IMR-90 (cell line): ENCODE measurements at regions not wholly inside any gene's neighbourhood (a gene's known extent, or its start where the extent isn't known, plus 50 kb on each side); places are given as distances from the start of the nearest gene placed in this dataset.

Source experiments
- CEBPB ChIP-seq: IDR thresholded peaks from 2 replicates; pipeline ENCODE4 v1.6.1; 2012; ENCODE audit warnings: low read depth, low read length, improper control_type of control experiment
- CHD1 ChIP-seq: IDR thresholded peaks from 2 replicates; pipeline ENCODE4 v1.6.1; 2012; ENCODE audit warnings: low read depth, low read length, improper control_type of control experiment
- MAFK ChIP-seq: IDR thresholded peaks from 2 replicates; pipeline ENCODE4 v1.6.1; 2012; ENCODE audit warnings: low read depth, low read length, improper control_type of control experiment
- MAZ ChIP-seq: IDR thresholded peaks from 2 replicates; pipeline ENCODE4 v1.6.1; 2012; ENCODE audit warnings: low read depth, mild to moderate bottlenecking, low read length, improper control_type of control experiment, moderate library complexity, borderline replicate concordance
- POLR2A ChIP-seq: IDR thresholded peaks from 2 replicates; pipeline ENCODE4 v1.6.1; 2012; ENCODE audit warnings: mild to moderate bottlenecking, low read depth, low read length
- RAD21 ChIP-seq: IDR thresholded peaks from 2 replicates; pipeline ENCODE4 v1.6.1; 2012; ENCODE audit warnings: low read length, improper control_type of control experiment
- RCOR1 ChIP-seq: IDR thresholded peaks from 2 replicates; pipeline ENCODE4 v1.6.1; 2012; ENCODE audit warnings: mild to moderate bottlenecking, low read length, improper control_type of control experiment; ENCODE audit not compliant: insufficient replicate concordance
- RFX5 ChIP-seq: IDR thresholded peaks from 2 replicates; pipeline ENCODE4 v1.8.0; 2012; ENCODE audit warnings: low read depth, mild to moderate bottlenecking, low read length, moderate library complexity
- SMC3 ChIP-seq: fragments of 150-350 bp; IDR thresholded peaks from 2 replicates; pipeline ENCODE4 v1.6.1; 2016; ENCODE audit warnings: low read depth, mild to moderate bottlenecking, antibody characterized with exemption, low read length, moderate library complexity
- USF2 ChIP-seq: fragments of 150-350 bp; IDR thresholded peaks from 2 replicates; pipeline ENCODE4 v1.6.1; 2017; ENCODE audit warnings: mild to moderate bottlenecking, antibody characterized with exemption, low read length, low read depth
- TF ChIP-seq, protein P1 (sequence below): conservative IDR thresholded peaks from 2 replicates; pipeline ENCODE4 v1.5.1; 2012; ENCODE audit warnings: mild to moderate bottlenecking, low read depth, low read length, improper control_type of control experiment

GRCh38 chr1:30257742-30258380, 465.5 kb downstream of the MATN1 start:
- TF ChIP-seq POLR2A (no peak), RCOR1 (no peak), CEBPB (no peak), CHD1 (no peak), MAZ (no peak), RAD21 (no peak), SMC3 (no peak), MAFK (no peak), RFX5 (no peak), USF2 (no peak)
- TF ChIP-seq, protein P1, sequence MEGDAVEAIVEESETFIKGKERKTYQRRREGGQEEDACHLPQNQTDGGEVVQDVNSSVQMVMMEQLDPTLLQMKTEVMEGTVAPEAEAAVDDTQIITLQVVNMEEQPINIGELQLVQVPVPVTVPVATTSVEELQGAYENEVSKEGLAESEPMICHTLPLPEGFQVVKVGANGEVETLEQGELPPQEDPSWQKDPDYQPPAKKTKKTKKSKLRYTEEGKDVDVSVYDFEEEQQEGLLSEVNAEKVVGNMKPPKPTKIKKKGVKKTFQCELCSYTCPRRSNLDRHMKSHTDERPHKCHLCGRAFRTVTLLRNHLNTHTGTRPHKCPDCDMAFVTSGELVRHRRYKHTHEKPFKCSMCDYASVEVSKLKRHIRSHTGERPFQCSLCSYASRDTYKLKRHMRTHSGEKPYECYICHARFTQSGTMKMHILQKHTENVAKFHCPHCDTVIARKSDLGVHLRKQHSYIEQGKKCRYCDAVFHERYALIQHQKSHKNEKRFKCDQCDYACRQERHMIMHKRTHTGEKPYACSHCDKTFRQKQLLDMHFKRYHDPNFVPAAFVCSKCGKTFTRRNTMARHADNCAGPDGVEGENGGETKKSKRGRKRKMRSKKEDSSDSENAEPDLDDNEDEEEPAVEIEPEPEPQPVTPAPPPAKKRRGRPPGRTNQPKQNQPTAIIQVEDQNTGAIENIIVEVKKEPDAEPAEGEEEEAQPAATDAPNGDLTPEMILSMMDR = no peak
